ENCODE measurements at regions not wholly inside any gene's neighbourhood (a gene's known extent, or its start where the extent isn't known, plus 50 kb on each side); places are given as distances from the start of the nearest gene placed in this dataset.

GRCh38 chr16:80314042-80314441, 226.8 kb upstream of the DYNLRB2 start:
- in situ Hi-C loops (cut with HindIII; ENCODE audit: low sequenced_read_pairs) = no loop called here
- TF ChIP-seq, protein P1, sequence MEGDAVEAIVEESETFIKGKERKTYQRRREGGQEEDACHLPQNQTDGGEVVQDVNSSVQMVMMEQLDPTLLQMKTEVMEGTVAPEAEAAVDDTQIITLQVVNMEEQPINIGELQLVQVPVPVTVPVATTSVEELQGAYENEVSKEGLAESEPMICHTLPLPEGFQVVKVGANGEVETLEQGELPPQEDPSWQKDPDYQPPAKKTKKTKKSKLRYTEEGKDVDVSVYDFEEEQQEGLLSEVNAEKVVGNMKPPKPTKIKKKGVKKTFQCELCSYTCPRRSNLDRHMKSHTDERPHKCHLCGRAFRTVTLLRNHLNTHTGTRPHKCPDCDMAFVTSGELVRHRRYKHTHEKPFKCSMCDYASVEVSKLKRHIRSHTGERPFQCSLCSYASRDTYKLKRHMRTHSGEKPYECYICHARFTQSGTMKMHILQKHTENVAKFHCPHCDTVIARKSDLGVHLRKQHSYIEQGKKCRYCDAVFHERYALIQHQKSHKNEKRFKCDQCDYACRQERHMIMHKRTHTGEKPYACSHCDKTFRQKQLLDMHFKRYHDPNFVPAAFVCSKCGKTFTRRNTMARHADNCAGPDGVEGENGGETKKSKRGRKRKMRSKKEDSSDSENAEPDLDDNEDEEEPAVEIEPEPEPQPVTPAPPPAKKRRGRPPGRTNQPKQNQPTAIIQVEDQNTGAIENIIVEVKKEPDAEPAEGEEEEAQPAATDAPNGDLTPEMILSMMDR (IDR thresholded peaks at IDR 0.05; ENCODE audit: low read depth, low read length) = no peak
- DNase-seq (ENCODE audit: low read depth, low spot score) = no peak
- H3K4me3 ChIP-seq (ENCODE audit: low read depth, low read length) = no peak overlapping the region

GRCh38 chr16:80309178-80309577, 231.6 kb upstream of the DYNLRB2 start:
- in situ Hi-C loops (cut with HindIII; ENCODE audit: low sequenced_read_pairs) = no loop called here
- no peak for DNase-seq (ENCODE audit: low read depth, low spot score)
- H3K4me3 ChIP-seq (ENCODE audit: low read depth, low read length) = no peak overlapping the region
- TF ChIP-seq, protein P1 (IDR thresholded peaks at IDR 0.05; ENCODE audit: low read depth, low read length) = no peak

DNA sequence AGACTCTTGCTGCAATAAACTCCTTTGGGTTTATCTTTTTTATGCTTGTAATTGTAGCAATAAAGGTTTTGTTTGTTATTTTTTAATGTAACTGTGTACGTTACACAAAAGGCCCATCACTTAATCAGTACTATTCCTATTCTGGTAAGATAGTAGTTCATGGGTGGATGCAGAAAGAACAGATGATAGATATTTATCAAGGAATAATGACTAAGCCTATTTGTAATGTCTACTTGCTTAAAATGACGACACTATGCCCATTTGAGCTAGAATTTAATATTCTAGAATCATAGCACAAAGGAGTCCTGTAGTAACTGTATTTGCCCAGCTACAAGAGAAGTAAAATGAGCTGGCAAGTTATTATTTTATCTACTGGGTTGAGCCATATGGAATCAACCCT, 235.4 kb upstream of the DYNLRB2 start:
- TF ChIP-seq, protein P1 (IDR thresholded peaks at IDR 0.05; ENCODE audit: low read depth, low read length) = no peak
- in situ Hi-C loops (cut with HindIII; ENCODE audit: low sequenced_read_pairs) = no loop called here
- DNase-seq (ENCODE audit: low read depth, low spot score) = no peak

GRCh38 chr16:80303691-80304090, 237.1 kb upstream of the DYNLRB2 start:
- TF ChIP-seq, protein P1 (IDR thresholded peaks at IDR 0.05; ENCODE audit: low read depth, low read length) = no peak
- no peak for DNase-seq (ENCODE audit: low read depth, low spot score)
- H3K4me3 ChIP-seq (ENCODE audit: low read depth, low read length) = no peak overlapping the region
- in situ Hi-C loops (cut with HindIII; ENCODE audit: low sequenced_read_pairs) = no loop called here

More for the DNA sequence above, 235.4 kb upstream of the DYNLRB2 start:
- H3K4me3 ChIP-seq (ENCODE audit: low read depth, low read length) = no peak overlapping the region

GRCh38 chr16:80300876-80301275, 239.9 kb upstream of the DYNLRB2 start:
- peak; percentile 51 for DNase-seq (ENCODE audit: low read depth, low spot score)
- TF ChIP-seq, protein P1 (IDR thresholded peaks at IDR 0.05; ENCODE audit: low read depth, low read length) = no peak
- no peak overlapping the region for H3K4me3 ChIP-seq (ENCODE audit: low read depth, low read length)
- in situ Hi-C loops (cut with HindIII; ENCODE audit: low sequenced_read_pairs) = no loop called here

- no peak overlapping the region for H3K4me3 ChIP-seq (ENCODE audit: low read depth, low read length)
- DNase-seq (ENCODE audit: low read depth, low spot score) = no peak
- in situ Hi-C loops (cut with HindIII; ENCODE audit: low sequenced_read_pairs) = no loop called here
- TF ChIP-seq, protein P1 (IDR thresholded peaks at IDR 0.05; ENCODE audit: low read depth, low read length) = no peak
Observed at GRCh38 chr16:80300456-80300855, 240.3 kb upstream of the DYNLRB2 start.

- TF ChIP-seq, protein P1 (IDR thresholded peaks at IDR 0.05; ENCODE audit: low read depth, low read length) = no peak
- no peak overlapping the region for H3K4me3 ChIP-seq (ENCODE audit: low read depth, low read length)
- no peak for DNase-seq (ENCODE audit: low read depth, low spot score)
- in situ Hi-C loops (cut with HindIII; ENCODE audit: low sequenced_read_pairs) = no loop called here
Observed at GRCh38 chr16:80299416-80299815, 241.4 kb upstream of the DYNLRB2 start.
